K562 (cell line): ENCODE measurements at regions not wholly inside any gene's neighbourhood (a gene's known extent, or its start where the extent isn't known, plus 50 kb on each side); places are given as distances from the start of the nearest gene placed in this dataset.
A peak's percentile ranks its signal among the peaks of the same experiment; 100 is the strongest.

Source experiments
- MCM3 ChIP-seq: fragments of 450-650 bp; IDR thresholded peaks from 2 replicates; pipeline ENCODE4 v1.6.1; 2016
- MNT ChIP-seq, 2 experiments: fragments of 450-650 bp; conservative IDR thresholded peaks; 2 replicates each; pipeline ENCODE4 v1.6.1; 2017; ENCODE audit warnings: mild to moderate bottlenecking in 2 of 2, moderate library complexity in 2 of 2
- PHF8 ChIP-seq: fragments of 200-600 bp; sonication (generic); IDR thresholded peaks from 2 replicates; pipeline ENCODE4 v1.6.1; 2012; ENCODE audit warnings: mixed run types, mild to moderate bottlenecking, inconsistent platforms, low read length, moderate library complexity, borderline replicate concordance
- PHTF2 ChIP-seq: fragments of 250-450 bp; sonication (Bioruptor Pico); IDR thresholded peaks from 2 replicates; pipeline ENCODE4 v1.5.0; 2021; ENCODE audit warnings: mild to moderate bottlenecking
- SP1 ChIP-seq: sonication (generic); formaldehyde crosslinking; IDR thresholded peaks from 2 replicates; pipeline ENCODE4 v1.8.1; 2022; ENCODE audit warnings: mild to moderate bottlenecking, missing genetic modification reagents
- SRF ChIP-seq, 2 experiments: fragments of 250-450, 450-650 bp in 1 of 2; sonication (Bioruptor Pico) in 1 of 2; sonication (generic) in 1 of 2; formaldehyde crosslinking; IDR thresholded peaks; 2 replicates each; pipeline versions ENCODE4 v1.5.0 to v1.5.1; 2020 to 2022; ENCODE audit warnings: mild to moderate bottlenecking in 1 of 2, missing genetic modification reagents in 1 of 2
- ZNF197 ChIP-seq: fragments of 200-800 bp; sonication (Bioruptor generic); IDR thresholded peaks from 2 replicates; pipeline ENCODE4 v1.6.1; 2016; ENCODE audit warnings: low read depth, missing genetic modification characterization, missing compliant biosample characterization
- ZNF224 ChIP-seq: sonication (generic); formaldehyde crosslinking; IDR thresholded peaks from 2 replicates; pipeline ENCODE4 v1.8.0; 2022; ENCODE audit warnings: mild to moderate bottlenecking, missing genetic modification reagents

GRCh38 chr11:16606784-16607674 lies 131.4 kb upstream of the C11orf58 start (continued):
- TF ChIP-seq ZNF197 (no peak), ZNF224 (CRISPR knock-in tag) (no peak), MNT (conservative IDR thresholded peaks at IDR 0.05) (0 out of 4 replicates have a peak, but pooled peaks of 1 of the 2 experiments have one; percentile 46), PHF8 (peak; percentile 33; the same call in 1 of the 2 replicates), MCM3 (no peak), SRF (CRISPR knock-in tag; IDR thresholded peaks at IDR 0.05) (no peak), SP1 (peak; percentile 18; the same call in 1 of the 2 replicates), PHTF2 (no peak)
